ENCODE measurements at regions not wholly inside any gene's neighbourhood (a gene's known extent, or its start where the extent isn't known, plus 50 kb on each side); places are given as distances from the start of the nearest gene placed in this dataset.

GRCh38 chr10:120641695-120642094 lies 184.7 kb downstream of the PLPP4 start:
- DNase-seq = no peak

- no peak for DNase-seq
Observed at GRCh38 chr10:120643351-120643750, 186.3 kb downstream of the PLPP4 start.

- DNase-seq = no peak
Observed at GRCh38 chr10:120644556-120645410, 187.8 kb downstream of the PLPP4 start.

DNA sequence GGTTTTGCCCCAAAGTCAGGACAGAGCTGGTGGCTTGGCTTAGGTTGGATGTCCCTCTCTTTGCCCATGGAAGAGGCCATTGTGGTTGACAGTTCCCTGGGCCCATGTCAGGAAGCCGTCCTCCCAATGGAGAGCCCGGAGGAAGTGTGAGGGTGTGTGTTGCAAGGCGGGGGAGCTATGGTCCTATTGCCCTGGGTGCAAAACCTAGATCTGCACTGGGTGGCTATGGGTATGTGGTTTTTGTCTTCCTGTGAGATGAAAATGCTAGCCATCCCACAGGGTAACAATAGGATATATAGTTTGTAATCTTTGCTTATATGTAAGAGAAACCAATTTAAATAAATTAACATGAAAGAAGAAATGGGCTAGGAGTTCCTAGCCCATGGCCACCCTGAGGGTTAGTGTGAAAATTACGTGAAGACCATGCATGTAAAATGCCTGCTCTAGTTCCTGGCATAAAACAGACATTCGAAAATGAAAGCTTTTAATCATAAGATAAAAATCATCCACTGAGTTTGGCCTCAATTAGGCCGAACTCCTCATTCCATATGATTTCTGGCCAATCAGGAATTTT lies 189.2 kb downstream of the PLPP4 start:
- DNase-seq = no peak

- DNase-seq = no peak
Observed at GRCh38 chr10:120646738-120647456, 189.9 kb downstream of the PLPP4 start.

- DNase-seq = no peak
Observed at GRCh38 chr10:120650705-120651399, 193.8 kb downstream of the PLPP4 start.

GRCh38 chr10:120656107-120656506 lies 195.1 kb upstream of the WDR11 start:
- no peak for DNase-seq

DNA sequence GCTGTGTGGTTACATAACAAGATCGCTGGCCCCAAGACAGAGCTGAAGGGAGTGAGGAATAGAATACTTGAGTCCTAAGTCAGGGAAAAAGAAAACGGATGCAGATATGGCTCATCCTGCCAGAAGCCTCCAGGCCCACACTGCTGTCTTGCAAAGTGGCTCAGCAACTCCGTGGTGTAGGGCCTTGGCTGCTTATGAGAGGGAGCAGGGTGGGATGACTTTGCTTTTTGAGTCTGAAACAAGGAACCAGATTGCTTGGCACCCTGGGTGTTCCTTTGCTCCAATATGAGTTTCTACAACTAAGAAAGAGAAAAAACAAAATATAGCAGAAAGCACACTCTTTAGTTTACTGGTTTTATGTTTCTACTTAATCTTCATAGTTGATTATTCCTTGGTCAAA lies 193.8 kb upstream of the WDR11 start:
- no peak for DNase-seq

DNA sequence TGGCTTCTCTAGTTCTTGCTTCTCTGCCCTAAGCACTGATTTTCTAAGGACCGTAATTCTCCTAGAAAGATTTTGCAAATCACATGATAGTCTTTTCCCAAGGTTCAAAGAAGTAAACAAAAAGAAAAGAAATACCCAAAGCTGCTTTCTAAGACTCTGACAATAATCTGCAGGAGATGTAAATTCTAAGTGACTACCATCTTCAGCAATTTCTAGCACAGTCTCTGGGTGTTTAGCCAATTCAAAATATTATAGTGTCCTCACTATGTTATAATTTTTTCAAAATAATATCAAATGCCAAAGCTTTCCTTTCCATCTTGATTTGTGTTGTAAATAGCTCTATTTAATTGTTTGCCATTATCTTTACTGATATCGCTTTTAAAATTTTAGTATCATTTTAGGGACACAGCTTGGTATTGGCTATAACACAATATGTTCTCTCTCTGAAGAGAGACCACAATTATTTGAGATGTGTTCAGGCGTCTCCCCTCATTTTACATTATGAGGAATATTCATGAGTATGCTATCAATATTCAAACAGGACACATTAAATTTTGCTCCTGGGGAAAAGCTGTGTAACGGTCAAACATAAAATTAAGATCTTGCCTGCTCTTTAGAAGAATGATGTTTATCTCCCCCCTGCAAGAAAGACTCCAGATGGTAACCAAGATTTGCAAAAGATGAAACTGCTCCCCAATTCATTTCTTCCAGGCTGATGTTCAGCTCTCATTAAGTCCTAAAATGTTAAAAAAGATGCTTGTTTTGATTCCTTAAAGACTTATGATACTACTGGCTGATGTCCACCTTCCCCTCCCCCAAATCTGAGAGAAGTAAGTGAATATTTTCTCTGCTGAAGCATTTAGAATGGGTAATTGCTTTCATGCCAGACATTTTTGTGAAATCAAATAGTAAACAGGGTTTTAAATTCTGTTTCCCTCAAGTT lies 191.9 kb upstream of the WDR11 start:
- no peak for DNase-seq

DNA sequence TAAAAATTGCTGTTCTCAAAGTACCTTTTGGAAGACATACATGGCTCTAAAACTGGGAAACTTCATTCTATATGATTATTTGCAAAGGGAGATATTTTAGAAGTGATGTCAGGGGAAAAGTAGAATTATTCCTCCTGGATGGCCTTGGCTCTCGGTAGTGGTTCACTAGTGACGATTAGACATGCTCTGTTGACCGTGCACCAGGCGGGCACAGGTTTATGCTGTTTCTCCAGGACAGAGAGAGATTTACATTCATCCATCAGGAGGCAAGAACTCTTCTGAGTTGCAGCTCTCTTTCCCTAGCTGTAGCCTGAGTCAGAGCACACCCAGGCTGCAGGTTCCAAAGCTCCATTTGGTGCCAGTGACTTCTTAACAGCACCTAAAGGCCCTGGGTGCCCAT lies 184.9 kb upstream of the WDR11 start:
- no peak for DNase-seq

- DNase-seq = no peak
Observed at GRCh38 chr10:120667276-120667675, 183.9 kb upstream of the WDR11 start.

DNA sequence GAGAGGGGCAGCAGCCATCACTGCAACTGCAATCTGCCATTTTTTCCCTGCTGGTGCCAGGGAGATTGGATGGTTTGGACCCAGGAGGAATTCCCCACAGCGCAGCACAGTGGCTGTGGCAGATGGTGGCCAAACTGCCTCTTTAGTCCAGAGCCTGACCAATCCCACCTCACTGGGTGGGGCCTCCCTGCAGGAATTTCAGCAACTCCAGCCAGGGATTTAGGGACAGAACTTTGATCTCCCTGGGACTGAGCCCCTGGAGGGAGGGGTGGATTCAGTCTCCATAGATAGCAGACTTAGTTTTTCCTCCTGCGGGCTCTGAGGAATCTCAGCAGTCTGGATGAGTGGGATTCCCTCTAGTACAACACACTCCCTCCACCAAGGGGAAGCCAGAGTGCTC lies 179.7 kb upstream of the WDR11 start:
- no peak for DNase-seq

GRCh38 chr10:120683454-120683853 lies 167.7 kb upstream of the WDR11 start:
- no peak for DNase-seq

- peak in 1 of 2 donors; percentile 33 for DNase-seq
Observed at GRCh38 chr10:120684226-120684625, 166.9 kb upstream of the WDR11 start.

GRCh38 chr10:120685136-120685535 lies 166.0 kb upstream of the WDR11 start:
- DNase-seq = no peak

- DNase-seq = no peak
Observed at GRCh38 chr10:120688928-120689327, 162.2 kb upstream of the WDR11 start.

GRCh38 chr10:120689777-120690529 lies 161.2 kb upstream of the WDR11 start:
- DNase-seq = no peak

GRCh38 chr10:120691625-120692024 lies 159.5 kb upstream of the WDR11 start:
- DNase-seq = no peak

- no peak for DNase-seq
Observed at GRCh38 chr10:120700426-120700825, 150.7 kb upstream of the WDR11 start.

GRCh38 chr10:120701381-120701780 lies 149.8 kb upstream of the WDR11 start:
- no peak for DNase-seq

GRCh38 chr10:120702032-120702431 lies 149.1 kb upstream of the WDR11 start:
- no peak for DNase-seq
